ENCODE measurements at regions not wholly inside any gene's neighbourhood (a gene's known extent, or its start where the extent isn't known, plus 50 kb on each side); places are given as distances from the start of the nearest gene placed in this dataset.

DNA sequence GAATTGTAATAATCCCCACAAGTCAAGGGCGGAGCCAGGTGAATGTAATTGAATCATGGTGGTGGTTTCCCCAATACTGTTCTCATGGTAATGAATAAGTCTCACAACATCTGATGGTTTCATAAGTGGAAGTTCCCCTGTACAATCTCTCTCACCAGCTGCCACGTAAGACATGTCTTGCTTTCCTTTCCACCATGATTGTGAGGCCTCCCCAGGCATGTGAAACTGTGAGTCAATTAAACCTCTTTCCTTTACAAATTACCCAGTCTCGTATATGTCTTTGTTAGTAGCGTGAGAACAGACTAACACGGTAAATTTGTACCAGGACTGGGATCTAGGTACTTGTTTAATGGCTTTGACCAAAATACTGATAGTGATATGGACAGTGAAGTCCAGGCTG lies 744.3 kb upstream of the REG3G start:
- H3K9me3 ChIP-seq: no peaks in the 10 kb centered on the region
- intact Hi-C loops (cut with DNase I): no loop called here
- TF ChIP-seq, protein P1, sequence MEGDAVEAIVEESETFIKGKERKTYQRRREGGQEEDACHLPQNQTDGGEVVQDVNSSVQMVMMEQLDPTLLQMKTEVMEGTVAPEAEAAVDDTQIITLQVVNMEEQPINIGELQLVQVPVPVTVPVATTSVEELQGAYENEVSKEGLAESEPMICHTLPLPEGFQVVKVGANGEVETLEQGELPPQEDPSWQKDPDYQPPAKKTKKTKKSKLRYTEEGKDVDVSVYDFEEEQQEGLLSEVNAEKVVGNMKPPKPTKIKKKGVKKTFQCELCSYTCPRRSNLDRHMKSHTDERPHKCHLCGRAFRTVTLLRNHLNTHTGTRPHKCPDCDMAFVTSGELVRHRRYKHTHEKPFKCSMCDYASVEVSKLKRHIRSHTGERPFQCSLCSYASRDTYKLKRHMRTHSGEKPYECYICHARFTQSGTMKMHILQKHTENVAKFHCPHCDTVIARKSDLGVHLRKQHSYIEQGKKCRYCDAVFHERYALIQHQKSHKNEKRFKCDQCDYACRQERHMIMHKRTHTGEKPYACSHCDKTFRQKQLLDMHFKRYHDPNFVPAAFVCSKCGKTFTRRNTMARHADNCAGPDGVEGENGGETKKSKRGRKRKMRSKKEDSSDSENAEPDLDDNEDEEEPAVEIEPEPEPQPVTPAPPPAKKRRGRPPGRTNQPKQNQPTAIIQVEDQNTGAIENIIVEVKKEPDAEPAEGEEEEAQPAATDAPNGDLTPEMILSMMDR (IDR thresholded peaks at IDR 0.05): no peak
- H3K27ac ChIP-seq: no peak overlapping the region
- no peak overlapping the region for H3K4me3 ChIP-seq
- DNase-seq (ENCODE audit: low spot score in 2 of 2): no peak
- H3K27me3 ChIP-seq: no peaks in the 10 kb centered on the region
- no peaks in the 10 kb centered on the region for H3K36me3 ChIP-seq
- H3K4me1 ChIP-seq: no peaks in the 10 kb centered on the region

DNA sequence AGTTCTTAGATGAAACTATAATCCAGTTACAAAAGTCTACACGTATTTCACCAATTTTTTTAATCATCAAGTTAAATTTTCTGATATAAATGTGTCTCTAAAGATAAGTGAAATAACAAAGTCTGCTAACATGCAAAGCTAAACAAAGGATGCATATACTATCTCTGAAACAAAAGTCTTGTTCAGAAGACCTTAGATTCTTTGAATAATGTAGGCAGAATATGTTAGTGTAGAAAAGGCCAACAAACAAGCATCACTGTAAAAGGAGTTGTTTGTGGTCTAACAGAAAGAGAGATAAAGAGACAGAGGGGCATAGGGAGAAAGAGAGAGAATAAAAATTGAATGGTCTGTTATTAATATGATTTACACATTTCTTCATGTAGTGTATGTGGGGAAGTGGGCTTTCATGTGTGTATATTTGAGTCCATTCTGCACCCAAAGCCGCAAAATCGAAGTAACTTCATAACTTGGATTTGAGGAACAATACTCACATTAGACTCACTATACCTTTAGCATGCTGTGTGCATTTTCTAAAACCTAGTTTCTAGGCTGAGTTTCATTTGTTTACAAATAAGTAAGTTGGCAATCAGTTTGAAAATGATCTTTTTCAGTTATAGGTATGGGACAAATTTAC lies 734.8 kb upstream of the REG3G start:
- intact Hi-C loops (cut with DNase I): no loop called here
- no peak overlapping the region for H3K4me3 ChIP-seq
- H3K9me3 ChIP-seq: no peaks in the 10 kb centered on the region
- no peaks in the 10 kb centered on the region for H3K4me1 ChIP-seq
- TF ChIP-seq, protein P1 (IDR thresholded peaks at IDR 0.05): no peak
- no peaks in the 10 kb centered on the region for H3K36me3 ChIP-seq
- H3K27ac ChIP-seq: no peak overlapping the region
- H3K27me3 ChIP-seq: no peaks in the 10 kb centered on the region
- no peak for DNase-seq (ENCODE audit: low spot score in 2 of 2)

DNA sequence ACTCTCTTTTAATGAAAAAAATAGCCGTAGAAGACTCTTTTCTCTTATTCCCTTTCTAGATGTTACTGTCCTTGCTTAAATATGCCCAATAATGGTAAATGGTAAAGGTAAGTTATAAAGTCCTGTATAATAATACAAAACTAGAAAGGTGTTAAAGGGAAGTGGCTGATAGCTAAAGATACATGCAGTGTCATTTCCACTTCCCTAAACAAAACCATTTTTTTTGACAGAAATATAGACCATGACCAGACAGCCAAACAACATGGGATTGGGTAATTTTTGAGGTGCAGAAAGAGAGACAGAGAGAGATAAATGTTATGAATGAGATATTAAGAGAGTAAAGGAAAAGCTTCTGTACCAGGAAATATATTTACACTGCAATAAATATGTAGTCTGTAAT lies 731.7 kb upstream of the REG3G start:
- H3K4me3 ChIP-seq: no peak overlapping the region
- H3K27ac ChIP-seq: no peak overlapping the region
- no peaks in the 10 kb centered on the region for H3K36me3 ChIP-seq
- no peaks in the 10 kb centered on the region for H3K9me3 ChIP-seq
- no peak for DNase-seq (ENCODE audit: low spot score in 2 of 2)
- intact Hi-C loops (cut with DNase I): no loop called here
- TF ChIP-seq, protein P1 (IDR thresholded peaks at IDR 0.05): no peak
- no peaks in the 10 kb centered on the region for H3K4me1 ChIP-seq
- no peaks in the 10 kb centered on the region for H3K27me3 ChIP-seq

DNA sequence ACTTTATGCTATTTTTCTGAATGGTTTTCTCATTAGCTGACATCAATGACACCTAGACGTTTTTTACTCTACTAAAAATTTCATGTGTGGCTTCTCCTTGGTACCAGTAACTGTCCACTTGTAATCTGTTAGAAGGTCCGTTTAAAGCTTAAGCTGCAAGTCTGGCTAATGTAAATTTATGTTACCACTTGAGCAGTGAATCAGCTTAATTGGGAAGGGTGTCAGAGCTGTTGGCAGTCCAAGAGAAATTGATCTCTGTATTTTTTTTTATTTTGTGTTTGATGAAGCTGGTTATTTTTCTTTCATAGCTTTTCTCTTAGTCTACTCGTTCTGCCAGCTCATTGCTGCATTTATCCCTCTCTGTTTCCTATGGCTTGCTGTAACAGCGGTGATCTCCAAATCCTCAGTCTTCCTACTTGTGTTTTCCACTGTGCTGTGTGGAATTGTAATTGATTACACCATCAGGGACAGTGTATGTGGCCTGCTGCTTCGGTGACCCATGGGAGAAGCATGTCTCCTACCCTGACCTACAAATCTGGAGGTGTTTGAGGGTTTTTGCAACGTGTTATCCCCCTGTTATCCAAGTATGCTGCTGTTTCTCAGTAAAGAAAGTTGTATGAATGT lies 724.2 kb upstream of the REG3G start:
- Histone ChIP-seq H3K27ac (no peak overlapping the region), H3K9me3 (no peaks in the 10 kb centered on the region), H3K27me3 (no peaks in the 10 kb centered on the region), H3K4me3 (no peak overlapping the region), H3K36me3 (no peaks in the 10 kb centered on the region), H3K4me1 (no peaks in the 10 kb centered on the region)
- TF ChIP-seq, protein P1 (IDR thresholded peaks at IDR 0.05): no peak
- DNase-seq (ENCODE audit: low spot score in 2 of 2): no peak
- intact Hi-C loops (cut with DNase I): no loop called here

DNA sequence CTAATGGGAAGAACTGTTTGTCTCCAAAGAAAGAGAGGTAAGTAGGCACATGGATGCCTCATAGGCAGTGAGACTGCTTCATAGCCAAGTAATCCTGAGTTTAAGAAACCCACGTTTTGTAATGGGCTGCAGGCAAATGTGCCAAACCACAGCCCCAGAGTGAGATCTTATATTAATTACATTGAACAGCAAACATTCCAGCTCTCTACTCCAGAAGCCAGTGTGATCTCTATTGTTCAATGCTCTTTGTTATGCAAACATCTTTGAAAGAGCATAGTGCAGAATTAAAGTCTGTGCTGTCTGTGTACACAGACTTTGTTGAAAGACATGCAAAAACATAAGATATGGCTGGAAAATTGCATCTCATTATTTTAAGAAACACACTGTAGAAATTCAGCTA lies 720.8 kb upstream of the REG3G start:
- intact Hi-C loops (cut with DNase I): no loop called here
- H3K36me3 ChIP-seq: no peaks in the 10 kb centered on the region

More for the DNA sequence above, 720.8 kb upstream of the REG3G start:
- TF ChIP-seq, protein P1 (IDR thresholded peaks at IDR 0.05): no peak
- no peak for DNase-seq (ENCODE audit: low spot score in 2 of 2)
- Histone ChIP-seq H3K27me3 (no peaks in the 10 kb centered on the region), H3K4me1 (no peaks in the 10 kb centered on the region), H3K27ac (no peak overlapping the region), H3K9me3 (no peaks in the 10 kb centered on the region), H3K4me3 (no peak overlapping the region)
